T-helper 1 cell treated with Interleukin-12 subunit alpha and Interleukin-12 subunit beta and Interleukin-4 antibody, amounts not matched to agents 30 μg/mL and 1 μg/mL, for 36 hours (primary cell): ENCODE measurements at regions not wholly inside any gene's neighbourhood (a gene's known extent, or its start where the extent isn't known, plus 50 kb on each side); places are given as distances from the start of the nearest gene placed in this dataset.
"Not testable (repeated sequence)": the region's sequence is repeated elsewhere in the genome, so short reads cannot be mapped to it uniquely, and the experiment has no call there.

Source experiments
- H3K27ac Mint-ChIP-seq: one replicate; pipeline ENCODE4 v1.8.0; 2021; ENCODE audit warnings: mild to moderate bottlenecking, mixed read lengths
- H3K27me3 Mint-ChIP-seq: one replicate; pipeline ENCODE4 v1.8.0; 2021; ENCODE audit warnings: low read depth, mixed read lengths
- H3K36me3 Mint-ChIP-seq: one replicate; pipeline ENCODE4 v1.8.0; 2021; ENCODE audit warnings: low read depth, mixed read lengths
- H3K4me1 Mint-ChIP-seq: one replicate; pipeline ENCODE4 v1.8.0; 2021; ENCODE audit warnings: low read depth, mixed read lengths
- H3K4me3 Mint-ChIP-seq: one replicate; pipeline ENCODE4 v1.8.0; 2021; ENCODE audit warnings: mild to moderate bottlenecking, moderate library complexity, mixed read lengths
- H3K9me3 Mint-ChIP-seq: one replicate; pipeline ENCODE4 v1.8.0; 2021; ENCODE audit warnings: mixed read lengths

DNA sequence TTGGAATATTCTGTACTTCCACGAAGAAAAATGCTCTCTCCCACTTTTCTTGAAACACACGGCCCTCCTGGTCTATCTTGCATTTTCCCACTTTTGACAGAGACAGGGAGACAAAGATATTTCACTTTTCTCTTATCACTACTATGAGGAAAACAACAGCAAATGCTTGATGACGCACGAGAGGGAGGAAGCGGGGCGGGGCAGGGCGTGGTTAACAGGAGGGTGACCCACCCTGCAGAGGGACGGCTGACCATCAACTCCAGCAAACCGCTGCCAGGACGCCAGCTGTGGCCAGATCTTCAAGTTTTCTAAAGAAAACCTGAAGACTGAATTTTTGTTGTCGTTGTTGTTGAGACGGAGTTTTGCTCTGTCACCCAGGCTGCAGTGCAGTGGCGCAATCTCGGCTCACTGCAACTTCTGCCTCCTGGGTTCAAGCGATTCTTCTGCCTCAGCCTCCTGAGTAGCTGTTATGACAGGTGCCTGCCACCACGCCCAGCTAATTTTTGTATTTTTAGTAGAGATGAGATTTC lies 63.8 kb downstream of the NSUN5 start:
- not testable (repeated sequence) for H3K36me3 Mint-ChIP-seq, H3K27me3 Mint-ChIP-seq, H3K27ac Mint-ChIP-seq, H3K4me1 Mint-ChIP-seq, H3K4me3 Mint-ChIP-seq, H3K9me3 Mint-ChIP-seq

- not testable (repeated sequence) for H3K36me3 Mint-ChIP-seq, H3K4me3 Mint-ChIP-seq, H3K27ac Mint-ChIP-seq, H3K9me3 Mint-ChIP-seq, H3K4me1 Mint-ChIP-seq, H3K27me3 Mint-ChIP-seq
Observed at GRCh38 chr7:73234994-73235717, 73.5 kb downstream of the NSUN5 start.

GRCh38 chr7:73225745-73226144 lies 82.9 kb downstream of the NSUN5 start:
- H3K4me3 Mint-ChIP-seq, H3K9me3 Mint-ChIP-seq, H3K36me3 Mint-ChIP-seq, H3K27me3 Mint-ChIP-seq, H3K27ac Mint-ChIP-seq, H3K4me1 Mint-ChIP-seq: not testable (repeated sequence)

DNA sequence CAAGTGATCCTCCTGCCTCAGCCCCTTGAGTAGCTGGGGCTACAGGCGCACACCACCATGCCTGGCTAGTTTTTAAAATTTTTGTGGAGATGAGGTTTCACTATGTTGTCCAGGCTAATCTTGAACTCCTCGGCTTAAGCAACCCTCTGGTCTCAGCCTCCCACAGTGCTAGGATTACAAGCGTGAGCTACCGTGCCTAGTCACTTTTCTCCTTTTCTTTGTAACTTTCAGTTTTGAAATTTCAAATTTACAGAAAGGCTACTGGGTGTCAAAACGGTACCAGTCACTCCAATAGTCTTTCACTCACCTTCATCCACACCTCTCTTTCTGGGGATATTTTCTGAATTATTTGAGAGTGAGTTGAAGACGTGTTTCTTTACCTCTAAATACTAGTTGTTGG lies 86.9 kb downstream of the NSUN5 start:
- not testable (repeated sequence) for H3K4me1 Mint-ChIP-seq, H3K27me3 Mint-ChIP-seq, H3K4me3 Mint-ChIP-seq

GRCh38 chr7:73220766-73221370 lies 87.8 kb downstream of the NSUN5 start:
- not testable (repeated sequence) for H3K9me3 Mint-ChIP-seq, H3K36me3 Mint-ChIP-seq, H3K4me1 Mint-ChIP-seq

More for the DNA sequence above, 86.9 kb downstream of the NSUN5 start:
- not testable (repeated sequence) for H3K9me3 Mint-ChIP-seq, H3K27ac Mint-ChIP-seq, H3K36me3 Mint-ChIP-seq

DNA sequence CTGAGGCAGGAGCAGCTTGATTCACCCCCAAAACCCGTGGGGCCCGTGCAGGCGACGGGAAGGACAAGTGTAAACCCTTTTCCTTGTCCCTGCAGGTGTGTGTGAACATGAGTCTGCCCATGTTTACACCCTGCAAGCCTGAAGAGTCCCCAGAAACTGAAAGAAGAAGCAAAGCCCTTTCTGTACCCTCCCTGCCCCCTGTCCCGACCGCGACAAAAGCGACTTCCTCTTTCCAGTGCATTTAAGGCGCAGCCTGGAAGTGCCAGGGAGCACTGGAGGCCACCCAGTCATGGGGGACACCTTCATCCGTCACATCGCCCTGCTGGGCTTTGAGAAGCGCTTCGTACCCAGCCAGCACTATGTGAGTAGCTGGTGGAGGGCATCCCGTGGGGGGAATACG lies 88.3 kb downstream of the NSUN5 start:
- H3K27ac Mint-ChIP-seq, result not testable (repeated sequence)

More at GRCh38 chr7:73220766-73221370, 87.8 kb downstream of the NSUN5 start:
- H3K27me3 Mint-ChIP-seq, H3K4me3 Mint-ChIP-seq, H3K27ac Mint-ChIP-seq: not testable (repeated sequence)

GRCh38 chr7:73218802-73219201 lies 89.8 kb downstream of the NSUN5 start:
- not testable (repeated sequence) for H3K36me3 Mint-ChIP-seq, H3K27ac Mint-ChIP-seq, H3K4me1 Mint-ChIP-seq, H3K4me3 Mint-ChIP-seq, H3K9me3 Mint-ChIP-seq, H3K27me3 Mint-ChIP-seq

More for the DNA sequence above, 88.3 kb downstream of the NSUN5 start:
- H3K4me1 Mint-ChIP-seq, H3K27me3 Mint-ChIP-seq, H3K4me3 Mint-ChIP-seq, H3K9me3 Mint-ChIP-seq, H3K36me3 Mint-ChIP-seq: not testable (repeated sequence)

GRCh38 chr7:73216046-73216675 lies 92.5 kb downstream of the NSUN5 start:
- not testable (repeated sequence) for H3K4me3 Mint-ChIP-seq, H3K27ac Mint-ChIP-seq, H3K27me3 Mint-ChIP-seq

DNA sequence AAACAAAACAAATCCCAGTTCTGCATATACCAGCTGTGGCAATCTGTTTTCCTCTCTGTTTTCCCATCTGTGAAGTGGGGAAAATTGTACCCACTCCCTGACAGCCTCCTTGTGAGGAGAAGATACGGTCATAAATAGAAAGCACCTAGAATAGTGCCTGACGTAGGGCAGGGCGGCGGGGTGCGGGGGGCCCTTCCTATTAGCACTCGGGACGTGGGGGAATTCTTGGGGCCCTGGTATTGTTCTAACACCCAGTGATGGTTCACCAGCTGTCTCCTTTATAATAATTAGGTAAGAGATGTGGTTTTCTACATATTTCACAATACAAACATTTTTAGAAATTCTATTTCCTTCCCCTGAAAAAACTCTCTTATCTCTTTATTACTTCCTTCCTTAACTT lies 93.4 kb downstream of the NSUN5 start:
- not testable (repeated sequence) for H3K27me3 Mint-ChIP-seq, H3K36me3 Mint-ChIP-seq, H3K4me3 Mint-ChIP-seq, H3K4me1 Mint-ChIP-seq, H3K27ac Mint-ChIP-seq, H3K9me3 Mint-ChIP-seq

More at GRCh38 chr7:73216046-73216675, 92.5 kb downstream of the NSUN5 start:
- H3K9me3 Mint-ChIP-seq, H3K36me3 Mint-ChIP-seq, H3K4me1 Mint-ChIP-seq: not testable (repeated sequence)

DNA sequence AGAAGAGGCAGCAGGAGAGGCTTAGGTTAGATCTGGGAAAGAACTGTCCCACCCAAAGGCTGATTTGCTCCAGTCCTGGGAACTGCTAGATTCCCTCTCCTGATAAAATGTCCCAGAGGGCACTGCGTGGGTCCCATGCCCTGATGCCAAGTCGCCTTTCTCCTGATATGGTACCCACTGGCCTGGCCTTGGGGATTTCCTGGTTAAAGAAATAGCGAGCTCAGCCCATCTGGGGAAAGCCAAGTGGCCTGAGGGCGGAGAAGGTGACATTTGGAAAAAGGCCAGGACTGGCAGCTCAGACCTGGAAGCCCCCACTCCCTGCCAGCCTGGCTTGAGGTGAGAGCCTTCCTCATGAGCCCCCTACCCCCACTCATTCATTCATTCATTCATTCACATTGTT lies 94.2 kb downstream of the NSUN5 start:
- not testable (repeated sequence) for H3K27ac Mint-ChIP-seq, H3K4me3 Mint-ChIP-seq, H3K4me1 Mint-ChIP-seq, H3K36me3 Mint-ChIP-seq, H3K9me3 Mint-ChIP-seq, H3K27me3 Mint-ChIP-seq

DNA sequence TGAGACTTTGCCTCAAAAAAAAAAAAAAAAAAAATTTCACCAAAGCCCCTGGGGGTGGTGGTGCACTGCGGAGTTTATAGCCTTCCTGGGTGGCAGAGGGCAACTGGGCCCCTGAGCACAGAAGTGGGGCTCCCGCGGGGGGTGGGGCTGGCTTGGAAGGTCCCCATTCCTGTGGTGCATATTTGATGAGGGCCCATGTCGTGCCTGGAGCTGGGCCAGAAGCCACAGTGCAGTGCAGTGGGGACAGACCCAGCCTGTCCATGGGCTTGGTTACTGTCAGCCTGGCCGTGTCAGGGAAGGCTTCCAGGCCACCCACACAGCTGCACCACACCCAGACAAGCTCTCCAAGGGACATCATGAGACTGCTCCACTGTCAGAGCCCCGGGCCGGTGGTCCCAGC lies 95.5 kb downstream of the NSUN5 start:
- not testable (repeated sequence) for H3K27ac Mint-ChIP-seq, H3K9me3 Mint-ChIP-seq, H3K36me3 Mint-ChIP-seq, H3K4me3 Mint-ChIP-seq, H3K4me1 Mint-ChIP-seq, H3K27me3 Mint-ChIP-seq

GRCh38 chr7:73205594-73205993 lies 103.0 kb downstream of the NSUN5 start:
- H3K27ac Mint-ChIP-seq, H3K9me3 Mint-ChIP-seq, H3K27me3 Mint-ChIP-seq, H3K4me3 Mint-ChIP-seq, H3K36me3 Mint-ChIP-seq, H3K4me1 Mint-ChIP-seq: not testable (repeated sequence)

DNA sequence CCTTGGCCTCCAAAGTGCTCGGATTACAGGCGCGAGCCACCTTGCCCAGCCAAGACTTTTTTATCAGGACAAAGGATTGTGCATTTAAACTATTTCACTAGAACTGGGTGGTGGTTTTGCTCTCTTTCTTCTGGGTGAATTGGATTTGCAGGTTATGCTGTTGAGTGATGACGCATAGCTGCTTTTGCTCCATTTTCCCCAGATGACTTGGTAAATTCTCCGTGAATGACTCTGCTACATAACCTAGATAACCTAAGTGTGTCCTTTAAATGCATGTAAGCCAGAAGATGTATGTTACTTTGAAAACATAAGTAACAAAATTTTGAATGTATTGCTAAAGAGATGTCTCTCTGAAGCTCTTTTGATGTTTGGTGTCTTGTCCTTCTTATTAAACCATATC lies 103.7 kb downstream of the NSUN5 start:
- not testable (repeated sequence) for H3K4me3 Mint-ChIP-seq, H3K4me1 Mint-ChIP-seq, H3K27ac Mint-ChIP-seq, H3K27me3 Mint-ChIP-seq, H3K36me3 Mint-ChIP-seq, H3K9me3 Mint-ChIP-seq

GRCh38 chr7:73203312-73203711 lies 105.3 kb downstream of the NSUN5 start:
- H3K36me3 Mint-ChIP-seq, H3K27ac Mint-ChIP-seq, H3K9me3 Mint-ChIP-seq, H3K4me3 Mint-ChIP-seq, H3K27me3 Mint-ChIP-seq, H3K4me1 Mint-ChIP-seq: not testable (repeated sequence)

- H3K4me1 Mint-ChIP-seq, H3K27ac Mint-ChIP-seq, H3K36me3 Mint-ChIP-seq, H3K27me3 Mint-ChIP-seq, H3K4me3 Mint-ChIP-seq, H3K9me3 Mint-ChIP-seq: not testable (repeated sequence)
Observed at GRCh38 chr7:73201264-73201663, 107.4 kb downstream of the NSUN5 start.
